Eye (tissue), 1 donor: ENCODE measurements at regions not wholly inside any gene's neighbourhood (a gene's known extent, or its start where the extent isn't known, plus 50 kb on each side); places are given as distances from the start of the nearest gene placed in this dataset.

ENCODE experiments used
- DNase-seq: peaks from one replicate; pipeline ENCODE4 v3.0.0-alpha.2; 2015

DNA sequence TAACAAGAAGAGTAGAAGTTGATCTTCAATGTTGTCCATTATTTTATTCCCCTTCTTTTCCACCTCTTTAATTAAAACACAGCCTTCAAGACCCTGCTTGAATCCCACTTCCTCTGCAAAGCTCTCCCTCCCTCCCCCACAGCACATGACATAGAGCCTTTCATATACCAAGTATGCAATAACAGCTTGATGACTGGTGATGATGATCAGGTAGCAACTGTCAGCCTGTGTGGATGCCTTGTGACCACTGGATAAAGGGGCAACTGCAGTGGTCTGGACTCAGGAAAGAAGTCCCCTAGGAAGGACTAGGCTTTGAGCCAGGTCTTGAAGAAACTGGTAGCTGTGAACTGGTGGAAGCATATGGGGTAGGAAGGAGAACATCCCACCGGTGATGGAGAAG lies 53.8 kb upstream of the PRDX6 start:
- DNase-seq, result no peak

DNA sequence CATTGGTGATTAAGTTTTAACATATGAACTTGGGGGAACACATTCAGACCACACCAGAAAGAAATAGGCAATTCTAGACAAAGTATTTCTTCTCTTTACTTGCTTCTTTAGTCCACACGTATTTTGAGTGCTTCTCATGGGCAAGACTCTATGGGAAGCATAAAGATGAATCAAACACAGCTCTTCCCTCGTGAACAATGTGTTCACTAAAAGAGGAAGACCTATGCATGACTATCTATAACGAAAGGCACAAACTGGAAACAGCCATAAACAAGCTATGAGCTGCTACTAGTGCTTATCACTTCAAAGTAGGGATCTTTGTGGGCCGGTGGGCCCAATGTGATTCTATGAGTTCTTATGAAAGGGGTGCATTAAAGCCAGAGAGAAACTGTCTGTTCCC lies 53.0 kb upstream of the PRDX6 start:
- no peak for DNase-seq

GRCh38 chr1:173424782-173425407 lies 52.2 kb upstream of the PRDX6 start:
- DNase-seq, result no peak

GRCh38 chr1:173426057-173426456 lies 51.1 kb upstream of the PRDX6 start:
- no peak for DNase-seq

GRCh38 chr1:173427146-173428054 lies 49.7 kb upstream of the PRDX6 start:
- DNase-seq, result no peak
